ENCODE measurements at regions not wholly inside any gene's neighbourhood (a gene's known extent, or its start where the extent isn't known, plus 50 kb on each side); places are given as distances from the start of the nearest gene placed in this dataset.
A peak's percentile ranks its signal among the peaks of the same experiment; 100 is the strongest.

DNA sequence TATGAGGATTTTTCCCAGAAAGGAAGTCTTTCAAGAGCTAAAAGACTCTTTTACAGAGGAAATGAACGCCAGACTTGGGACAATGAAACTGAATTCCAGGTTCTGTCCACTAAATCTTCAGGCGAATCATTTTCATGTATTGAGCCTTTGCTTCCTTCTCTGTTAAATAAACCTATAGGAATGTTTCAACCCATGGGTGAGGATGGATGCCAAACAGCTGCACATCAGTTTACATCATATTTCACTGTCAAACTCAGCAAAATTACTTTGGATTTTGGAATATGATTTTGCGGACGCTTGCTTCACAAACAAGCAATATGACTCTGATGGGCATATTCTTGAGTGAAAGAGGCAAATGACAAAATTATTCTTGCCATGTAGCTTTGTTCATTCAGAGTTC, 256.1 kb upstream of the ZNF521 start:
- Mint-ChIP-seq H3K36me3 (ENCODE audit: unreplicated experiment) (no peaks in the 10 kb centered on the region), H3K27ac (ENCODE audit: unreplicated experiment) (no peak overlapping the region), H3K4me1 (ENCODE audit: low read depth, unreplicated experiment) (no peaks in the 10 kb centered on the region), H3K27me3 (ENCODE audit: unreplicated experiment) (no peaks in the 10 kb centered on the region), H3K4me3 (ENCODE audit: unreplicated experiment) (no peak overlapping the region), H3K9me3 (ENCODE audit: unreplicated experiment) (peaks cover 2% of the 10 kb centered on the region)
- TF ChIP-seq, protein P1, sequence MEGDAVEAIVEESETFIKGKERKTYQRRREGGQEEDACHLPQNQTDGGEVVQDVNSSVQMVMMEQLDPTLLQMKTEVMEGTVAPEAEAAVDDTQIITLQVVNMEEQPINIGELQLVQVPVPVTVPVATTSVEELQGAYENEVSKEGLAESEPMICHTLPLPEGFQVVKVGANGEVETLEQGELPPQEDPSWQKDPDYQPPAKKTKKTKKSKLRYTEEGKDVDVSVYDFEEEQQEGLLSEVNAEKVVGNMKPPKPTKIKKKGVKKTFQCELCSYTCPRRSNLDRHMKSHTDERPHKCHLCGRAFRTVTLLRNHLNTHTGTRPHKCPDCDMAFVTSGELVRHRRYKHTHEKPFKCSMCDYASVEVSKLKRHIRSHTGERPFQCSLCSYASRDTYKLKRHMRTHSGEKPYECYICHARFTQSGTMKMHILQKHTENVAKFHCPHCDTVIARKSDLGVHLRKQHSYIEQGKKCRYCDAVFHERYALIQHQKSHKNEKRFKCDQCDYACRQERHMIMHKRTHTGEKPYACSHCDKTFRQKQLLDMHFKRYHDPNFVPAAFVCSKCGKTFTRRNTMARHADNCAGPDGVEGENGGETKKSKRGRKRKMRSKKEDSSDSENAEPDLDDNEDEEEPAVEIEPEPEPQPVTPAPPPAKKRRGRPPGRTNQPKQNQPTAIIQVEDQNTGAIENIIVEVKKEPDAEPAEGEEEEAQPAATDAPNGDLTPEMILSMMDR (IDR thresholded peaks at IDR 0.05; ENCODE audit: partially characterized antibody, unreplicated experiment) = no peak
- no peak for DNase-seq

DNA sequence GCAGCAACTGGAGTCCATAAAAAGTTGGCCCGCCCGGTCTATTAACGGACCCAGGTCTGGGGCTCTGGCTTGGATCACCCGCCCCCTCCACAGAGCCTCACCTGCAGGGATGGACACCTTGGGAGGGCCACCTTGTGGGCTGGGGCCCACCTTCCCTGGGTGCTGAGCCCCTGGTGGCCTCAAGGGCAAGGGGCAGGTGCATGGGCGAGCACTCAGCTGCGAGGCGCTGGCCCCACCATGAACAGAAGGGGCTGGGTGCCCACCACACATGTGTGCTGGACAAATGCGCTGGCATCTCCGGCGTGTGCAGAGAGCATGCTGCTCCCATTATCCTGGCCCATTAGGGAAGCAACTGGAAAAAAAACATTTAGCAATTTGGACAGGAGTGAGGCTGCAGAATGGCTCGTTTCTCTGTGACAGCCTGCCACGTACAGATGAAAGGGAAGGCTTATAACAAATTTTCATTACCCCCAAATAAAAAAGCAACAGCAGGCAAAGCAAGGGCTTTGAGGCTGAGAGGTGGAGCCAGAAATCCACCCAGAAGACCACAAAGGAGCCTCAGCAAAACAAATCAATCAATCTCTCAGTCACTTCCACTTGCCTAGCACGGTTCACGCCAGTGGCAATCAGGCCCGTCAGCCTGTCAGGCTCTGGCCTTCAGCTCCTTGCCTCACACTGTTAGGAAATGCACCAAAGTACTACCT, 253.1 kb upstream of the ZNF521 start:
- H3K9me3 Mint-ChIP-seq (ENCODE audit: unreplicated experiment) = peaks cover 2% of the 10 kb centered on the region
- peak; percentile 18 for DNase-seq
- TF ChIP-seq, protein P1 (IDR thresholded peaks at IDR 0.05; ENCODE audit: partially characterized antibody, unreplicated experiment) = no peak
- no peaks in the 10 kb centered on the region for H3K36me3 Mint-ChIP-seq (ENCODE audit: unreplicated experiment)
- H3K4me3 Mint-ChIP-seq (ENCODE audit: unreplicated experiment) = no peak overlapping the region
- no peaks in the 10 kb centered on the region for H3K4me1 Mint-ChIP-seq (ENCODE audit: low read depth, unreplicated experiment)
- no peaks in the 10 kb centered on the region for H3K27me3 Mint-ChIP-seq (ENCODE audit: unreplicated experiment)
- H3K27ac Mint-ChIP-seq (ENCODE audit: unreplicated experiment) = peak overlapping the region; percentile 18

DNA sequence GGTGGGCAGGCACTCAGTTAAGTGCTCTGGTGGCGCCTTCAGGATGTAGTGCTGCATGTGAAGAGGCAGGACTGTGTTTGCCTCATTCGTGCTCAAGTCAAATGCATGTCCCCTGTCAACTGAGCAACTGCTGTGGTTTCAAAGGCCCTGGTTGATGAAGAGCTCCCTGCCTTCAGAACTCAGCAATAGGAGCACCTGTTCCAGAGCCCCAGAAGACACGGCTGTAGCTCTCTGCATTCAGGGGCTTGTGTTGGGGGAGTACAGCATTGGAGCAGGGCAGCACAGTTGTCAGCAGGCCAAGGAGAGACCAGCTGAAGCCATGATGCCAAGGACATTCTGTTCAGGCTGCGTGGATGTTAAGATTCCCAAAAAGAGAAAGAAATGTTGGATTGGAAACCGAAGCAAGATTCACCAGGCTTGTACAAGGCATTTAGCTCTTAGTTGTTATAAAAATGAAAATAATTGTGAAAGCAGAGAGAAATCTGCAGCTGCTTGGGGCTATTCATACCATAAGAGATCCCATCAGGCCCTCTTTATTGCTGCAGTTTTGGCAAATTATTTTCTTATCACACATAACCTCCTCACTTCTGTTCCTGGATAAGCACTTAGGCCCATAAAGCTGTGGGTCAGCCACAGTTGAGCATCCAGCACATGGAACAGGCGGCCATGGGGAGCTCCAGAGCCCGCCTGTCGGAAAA, 252.4 kb upstream of the ZNF521 start:
- no peak overlapping the region for H3K27ac Mint-ChIP-seq (ENCODE audit: unreplicated experiment)
- DNase-seq = no peak
- H3K4me1 Mint-ChIP-seq (ENCODE audit: low read depth, unreplicated experiment) = no peaks in the 10 kb centered on the region
- H3K36me3 Mint-ChIP-seq (ENCODE audit: unreplicated experiment) = no peaks in the 10 kb centered on the region
- H3K9me3 Mint-ChIP-seq (ENCODE audit: unreplicated experiment) = peaks cover 2% of the 10 kb centered on the region
- no peaks in the 10 kb centered on the region for H3K27me3 Mint-ChIP-seq (ENCODE audit: unreplicated experiment)
- H3K4me3 Mint-ChIP-seq (ENCODE audit: unreplicated experiment) = no peak overlapping the region
- TF ChIP-seq, protein P1 (IDR thresholded peaks at IDR 0.05; ENCODE audit: partially characterized antibody, unreplicated experiment) = no peak

DNA sequence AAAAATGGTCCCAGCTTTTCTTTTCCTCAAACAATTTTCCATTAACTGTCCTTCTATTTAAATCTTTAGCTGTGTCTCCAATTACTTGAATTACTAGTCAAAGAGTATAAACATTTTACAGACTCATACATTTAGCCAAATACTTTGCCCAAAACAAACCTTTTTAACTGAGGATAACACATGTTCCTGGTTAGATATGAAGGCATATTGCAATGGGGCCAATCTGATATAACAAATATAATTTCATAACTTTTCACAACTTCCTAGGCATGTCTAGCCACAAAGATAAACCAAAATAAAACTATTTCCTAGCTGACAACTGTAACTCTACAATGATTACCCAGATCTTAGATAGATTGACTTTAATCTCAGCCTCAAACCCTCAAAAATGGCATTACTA, 247.5 kb upstream of the ZNF521 start:
- Mint-ChIP-seq H3K27ac (ENCODE audit: unreplicated experiment) (no peak overlapping the region), H3K9me3 (ENCODE audit: unreplicated experiment) (no peaks in the 10 kb centered on the region), H3K4me3 (ENCODE audit: unreplicated experiment) (no peak overlapping the region), H3K27me3 (ENCODE audit: unreplicated experiment) (no peaks in the 10 kb centered on the region), H3K36me3 (ENCODE audit: unreplicated experiment) (no peaks in the 10 kb centered on the region), H3K4me1 (ENCODE audit: low read depth, unreplicated experiment) (peaks cover 12% of the 10 kb centered on the region)
- DNase-seq = no peak
- TF ChIP-seq, protein P1 (IDR thresholded peaks at IDR 0.05; ENCODE audit: partially characterized antibody, unreplicated experiment) = no peak

DNA sequence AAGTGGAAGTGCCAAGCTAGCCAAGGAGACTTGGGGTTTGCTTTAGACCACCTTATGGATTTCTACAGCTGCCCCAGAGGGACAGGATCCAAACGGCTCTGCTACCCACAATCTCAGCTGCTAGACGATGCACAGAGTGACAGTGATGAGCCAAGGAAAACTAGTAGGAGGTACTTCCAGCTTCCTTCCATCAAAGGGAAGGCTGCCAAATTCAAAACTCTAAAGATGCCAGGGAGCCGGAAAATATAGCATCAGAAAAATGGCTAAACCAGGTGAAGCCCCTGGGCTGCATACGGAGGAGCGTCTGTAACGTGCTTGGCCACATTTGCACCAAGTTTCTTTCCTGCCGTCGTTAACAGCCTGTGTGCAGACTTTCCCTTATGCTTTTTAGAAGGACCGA, 245.5 kb upstream of the ZNF521 start:
- H3K27ac Mint-ChIP-seq (ENCODE audit: unreplicated experiment) = no peak overlapping the region
- H3K4me1 Mint-ChIP-seq (ENCODE audit: low read depth, unreplicated experiment) = peaks cover 12% of the 10 kb centered on the region
- no peak for DNase-seq
- H3K36me3 Mint-ChIP-seq (ENCODE audit: unreplicated experiment) = no peaks in the 10 kb centered on the region
- no peaks in the 10 kb centered on the region for H3K27me3 Mint-ChIP-seq (ENCODE audit: unreplicated experiment)
- TF ChIP-seq, protein P1 (IDR thresholded peaks at IDR 0.05; ENCODE audit: partially characterized antibody, unreplicated experiment) = no peak
- H3K4me3 Mint-ChIP-seq (ENCODE audit: unreplicated experiment) = no peak overlapping the region
- H3K9me3 Mint-ChIP-seq (ENCODE audit: unreplicated experiment) = no peaks in the 10 kb centered on the region

Measured in glutamatergic neuron (in vitro differentiated cells).